ENCODE measurements at regions not wholly inside any gene's neighbourhood (a gene's known extent, or its start where the extent isn't known, plus 50 kb on each side); places are given as distances from the start of the nearest gene placed in this dataset.

- DNase-seq: no peak
Measured at GRCh38 chr2:5377323-5377722, 314.9 kb upstream of the SOX11 start.

DNA sequence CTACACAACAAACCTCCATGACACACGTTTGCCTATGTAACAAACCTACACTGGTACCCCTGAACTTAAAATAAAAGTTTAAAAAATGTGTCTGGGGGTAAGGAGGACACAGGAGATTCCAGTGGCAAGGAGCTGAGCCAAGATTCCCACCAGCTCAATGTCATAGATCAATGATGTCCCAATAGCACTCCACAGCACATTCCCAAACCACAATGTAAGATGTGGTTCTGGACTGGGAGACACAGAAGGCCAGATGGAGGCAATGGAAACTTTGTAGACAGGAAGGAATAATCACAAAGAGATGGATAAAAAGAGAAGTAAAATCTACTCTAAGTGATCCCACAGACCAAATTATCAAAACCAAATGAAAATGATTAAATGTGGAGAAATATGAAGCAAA, 312.4 kb upstream of the SOX11 start:
- DNase-seq: no peak

- no peak for DNase-seq
Measured at GRCh38 chr2:5385596-5385995, 306.6 kb upstream of the SOX11 start.

GRCh38 chr2:5387406-5387805, 304.8 kb upstream of the SOX11 start:
- DNase-seq: no peak

- no peak for DNase-seq
Measured at GRCh38 chr2:5389740-5390139, 302.4 kb upstream of the SOX11 start.

- DNase-seq: no peak
Measured at GRCh38 chr2:5391362-5391761, 300.8 kb upstream of the SOX11 start.

- DNase-seq: no peak
Measured at GRCh38 chr2:5392658-5393057, 299.5 kb upstream of the SOX11 start.

GRCh38 chr2:5393474-5393873, 298.7 kb upstream of the SOX11 start:
- no peak for DNase-seq

DNA sequence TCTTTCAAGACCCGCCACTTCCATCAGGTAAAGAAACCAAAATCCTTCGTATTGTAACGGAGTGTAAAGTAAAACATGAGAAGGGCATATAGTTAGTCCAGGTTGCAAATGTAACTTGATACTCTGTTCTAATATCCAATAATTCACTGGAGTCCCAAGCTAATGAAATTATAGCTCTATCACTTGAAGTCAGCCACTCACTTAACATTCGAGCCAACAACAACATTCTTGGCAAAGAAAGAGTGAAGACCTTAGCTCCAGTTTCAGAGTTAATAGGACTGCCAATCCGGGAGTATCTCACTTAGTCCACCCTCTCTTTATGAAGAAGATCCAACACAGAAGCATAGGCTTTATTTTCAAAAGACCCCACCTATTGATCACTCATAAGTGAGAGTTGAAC, 298.0 kb upstream of the SOX11 start:
- DNase-seq: no peak

- DNase-seq: no peak
Measured at GRCh38 chr2:5401115-5401657, 291.0 kb upstream of the SOX11 start.

GRCh38 chr2:5403392-5403791, 288.8 kb upstream of the SOX11 start:
- DNase-seq: no peak

DNA sequence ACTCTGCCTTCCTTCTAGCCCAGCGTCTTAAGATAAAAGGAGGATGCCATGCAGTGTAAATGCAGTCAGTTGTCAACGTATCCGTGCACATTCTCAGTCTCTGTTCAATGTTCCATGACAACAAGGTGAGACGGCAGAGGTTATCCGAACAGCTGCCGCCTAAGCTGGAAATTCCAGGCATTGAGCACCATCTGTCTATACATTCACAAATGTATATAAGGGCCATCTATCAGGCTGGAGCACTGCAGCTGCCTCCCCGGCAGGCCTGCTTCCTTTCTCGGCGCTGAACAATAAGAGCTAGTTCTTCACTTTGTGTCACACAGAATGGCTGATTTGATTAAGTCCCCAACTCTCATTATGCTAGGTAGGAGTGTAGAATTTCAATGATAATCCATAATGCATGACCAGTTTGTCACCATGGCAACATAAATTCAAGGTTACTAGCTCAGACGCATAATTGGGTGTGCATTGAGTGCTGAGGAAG, 282.2 kb upstream of the SOX11 start:
- no peak for DNase-seq

GRCh38 chr2:5410991-5411700, 281.0 kb upstream of the SOX11 start:
- no peak for DNase-seq

DNA sequence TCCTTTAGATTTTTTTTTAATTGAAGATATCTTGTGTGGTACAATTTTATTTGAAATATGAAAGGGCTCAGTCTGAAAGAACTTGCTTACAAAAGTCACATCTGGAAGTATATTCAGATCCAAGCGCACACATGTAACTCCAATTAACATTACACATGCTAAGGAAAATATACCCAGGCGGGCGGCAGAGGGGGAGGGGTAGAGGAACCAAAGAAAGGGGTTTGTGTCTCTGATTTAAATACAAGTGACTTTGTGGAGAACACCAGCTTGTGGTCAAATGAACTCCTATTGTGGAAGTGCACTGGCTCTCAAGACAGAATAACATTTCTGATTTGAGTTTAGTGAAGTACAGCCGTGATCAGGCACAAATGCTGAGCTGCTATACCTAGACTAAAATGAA, 280.2 kb upstream of the SOX11 start:
- DNase-seq: no peak

DNA sequence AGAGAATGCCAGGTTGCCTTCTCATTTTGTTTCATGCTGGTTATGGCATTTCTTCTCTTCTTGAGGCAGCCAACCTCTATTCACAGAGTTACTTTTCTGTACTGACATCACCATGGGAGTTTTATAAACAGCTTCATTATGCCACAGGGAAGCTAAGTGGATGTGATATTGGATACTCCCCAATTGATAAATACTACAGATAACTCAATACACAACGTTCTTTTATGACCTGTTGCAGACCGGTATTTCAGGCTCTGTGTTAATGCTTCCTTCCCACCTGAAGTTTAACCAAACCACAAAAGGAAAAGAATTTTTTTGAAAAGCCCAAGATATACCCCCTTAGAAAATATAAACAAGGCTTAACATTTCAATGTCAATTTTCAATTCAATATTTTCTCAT, 258.3 kb upstream of the SOX11 start:
- no peak for DNase-seq

DNA sequence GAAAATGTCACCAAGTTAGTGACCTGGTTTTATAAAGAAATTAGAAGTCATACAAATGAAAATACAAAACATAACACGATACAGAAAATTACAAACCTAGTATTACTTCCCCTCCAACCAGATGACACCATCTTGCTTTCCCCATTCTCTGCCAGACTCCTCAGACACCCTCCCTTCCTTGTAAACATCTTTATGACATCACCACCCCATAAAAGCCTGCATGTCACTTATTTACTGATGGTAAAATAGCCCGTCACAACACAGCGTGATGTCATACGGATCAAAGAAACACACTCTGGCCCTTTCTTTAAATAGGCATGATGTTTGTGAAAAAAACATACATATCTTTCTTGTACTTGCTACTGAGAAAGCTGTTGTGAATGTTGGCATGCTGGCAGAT, 254.8 kb upstream of the SOX11 start:
- no peak for DNase-seq

DNA sequence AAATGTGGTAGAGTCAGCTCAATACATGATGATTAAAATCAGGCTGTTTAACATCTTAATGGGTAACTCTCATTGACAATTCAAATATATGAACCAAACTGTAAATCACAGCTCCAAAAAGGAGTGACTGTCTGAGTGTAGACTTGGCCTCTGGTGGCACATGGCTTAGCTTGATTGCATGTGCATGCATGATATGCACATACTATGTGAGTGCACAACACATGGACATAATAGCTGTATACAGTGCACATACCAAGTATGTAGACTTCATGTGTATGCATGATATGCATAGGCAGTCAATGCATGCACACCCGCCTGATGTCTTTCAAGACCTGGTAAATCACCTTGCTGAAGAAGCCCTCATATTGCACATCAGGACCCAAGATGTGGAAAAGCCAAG, 252.0 kb upstream of the SOX11 start:
- no peak for DNase-seq

- DNase-seq: no peak
Measured at GRCh38 chr2:5442736-5443135, 249.4 kb upstream of the SOX11 start.

GRCh38 chr2:5444168-5444567, 248.0 kb upstream of the SOX11 start:
- DNase-seq: no peak

DNA sequence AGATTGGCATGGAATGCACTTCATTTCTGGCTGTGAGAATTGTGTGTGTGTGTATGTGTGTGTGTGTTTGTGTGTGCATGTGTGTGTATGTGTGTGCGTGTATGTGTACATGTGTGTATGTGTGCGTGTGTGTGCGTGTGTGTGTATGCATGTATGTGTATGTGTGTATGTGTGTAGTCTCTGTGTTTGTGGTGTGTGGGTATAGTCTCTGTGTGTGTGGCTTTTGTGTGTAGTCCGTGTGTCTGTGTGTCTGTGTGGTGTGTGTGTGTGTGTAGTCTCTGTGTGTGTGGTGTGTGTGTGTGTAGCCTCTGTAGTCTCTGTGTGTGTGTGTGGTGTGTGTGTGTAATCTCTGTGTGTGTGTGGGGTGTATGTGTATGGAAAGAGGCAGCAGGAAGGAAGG, 247.3 kb upstream of the SOX11 start:
- DNase-seq: no peak

GRCh38 chr2:5449867-5450266, 242.3 kb upstream of the SOX11 start:
- DNase-seq: no peak

DNA sequence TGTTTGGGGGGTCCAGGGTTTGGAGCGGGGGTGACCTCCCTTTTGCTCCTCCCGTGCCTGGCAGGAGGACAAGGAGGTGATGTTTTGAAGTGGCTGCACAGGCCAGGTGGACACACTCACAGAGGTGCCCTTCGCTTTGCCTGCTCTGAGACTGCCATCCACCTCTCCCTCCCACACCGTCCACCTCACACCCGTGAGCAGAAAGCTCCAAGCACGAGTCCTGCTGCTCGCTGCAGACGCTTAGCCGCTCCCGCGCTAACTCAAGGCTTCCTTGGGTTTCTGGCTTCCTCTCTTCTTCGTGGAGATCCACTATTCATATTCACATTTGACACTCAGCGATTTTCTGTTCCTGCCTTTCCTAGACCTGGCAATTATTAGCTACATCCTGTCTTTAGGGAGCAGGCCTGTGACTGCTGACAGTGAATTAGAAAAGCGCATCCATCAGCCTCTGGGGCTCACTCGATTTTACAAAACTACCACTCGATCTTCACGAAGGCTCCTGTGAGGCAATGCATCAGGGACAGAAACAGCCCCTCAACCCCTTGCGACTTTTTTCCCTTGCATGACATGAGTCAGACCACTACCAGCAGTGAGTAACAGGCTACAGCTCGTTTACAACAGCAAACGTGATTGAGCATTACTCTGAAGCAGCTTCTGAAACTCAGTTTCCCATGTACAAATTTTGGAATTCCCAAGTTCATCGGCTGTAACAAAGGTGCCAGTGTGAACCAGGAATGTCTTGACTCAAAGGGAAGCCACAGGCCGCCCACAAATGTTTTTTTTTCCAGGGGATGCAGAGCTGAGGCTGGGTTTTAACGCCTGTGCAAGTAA, 238.7 kb upstream of the SOX11 start:
- no peak for DNase-seq

DNA sequence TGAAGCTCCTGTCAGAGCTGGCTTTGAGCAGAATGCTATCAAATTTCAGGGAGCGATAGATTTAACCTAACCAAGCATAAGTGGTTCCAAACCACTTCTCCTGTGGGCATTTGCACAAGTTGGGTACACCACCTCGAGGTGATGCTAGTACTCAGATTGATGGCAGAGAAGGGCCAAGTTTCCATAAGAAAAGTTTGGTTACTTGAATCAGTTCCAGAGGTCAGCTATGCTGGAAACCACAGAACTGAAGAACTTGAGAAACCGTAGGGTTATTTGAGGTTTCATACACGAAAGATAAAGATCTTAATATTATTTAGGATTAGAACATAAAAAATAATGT, 238.2 kb upstream of the SOX11 start:
- DNase-seq: no peak

DNA sequence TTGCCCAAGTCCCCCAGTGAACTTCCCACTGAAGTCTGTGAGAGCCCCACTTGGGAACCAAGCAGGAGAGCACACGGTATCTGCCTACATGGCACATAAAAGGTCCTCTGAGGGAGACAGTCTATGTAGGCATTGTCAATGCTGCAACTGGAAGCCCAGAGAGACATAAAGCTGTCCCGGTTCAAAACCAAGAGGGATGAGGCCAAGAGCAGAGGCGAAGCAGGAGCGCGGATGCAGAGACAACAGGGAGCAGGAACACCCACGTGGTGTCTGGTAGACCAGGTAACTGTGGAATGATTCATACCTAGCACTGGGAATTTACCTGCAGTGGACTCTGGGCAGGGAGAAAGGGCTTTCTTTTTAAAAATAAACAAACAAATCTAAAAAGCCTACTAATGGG, 233.1 kb upstream of the SOX11 start:
- DNase-seq: no peak
